Epithelial cell of esophagus (primary cell): ENCODE measurements at regions not wholly inside any gene's neighbourhood (a gene's known extent, or its start where the extent isn't known, plus 50 kb on each side); places are given as distances from the start of the nearest gene placed in this dataset.

ENCODE experiments used
- DNase-seq: peaks from one replicate; pipeline ENCODE4 v3.0.0; 2010; ENCODE audit warnings: low read depth
- H3K4me3 ChIP-seq: 2 replicates; pipeline ENCODE4 v1.5.1; 2011; ENCODE audit warnings: mild to moderate bottlenecking, low read length, control low read depth
- TF ChIP-seq, protein P1 (sequence below): IDR thresholded peaks from 2 replicates; pipeline ENCODE4 v1.5.1; 2011; ENCODE audit warnings: low read depth, mild to moderate bottlenecking, low read length, control low read depth, inconsistent platforms; ENCODE audit not compliant: insufficient read depth; ENCODE audit errors: missing control alignments

DNA sequence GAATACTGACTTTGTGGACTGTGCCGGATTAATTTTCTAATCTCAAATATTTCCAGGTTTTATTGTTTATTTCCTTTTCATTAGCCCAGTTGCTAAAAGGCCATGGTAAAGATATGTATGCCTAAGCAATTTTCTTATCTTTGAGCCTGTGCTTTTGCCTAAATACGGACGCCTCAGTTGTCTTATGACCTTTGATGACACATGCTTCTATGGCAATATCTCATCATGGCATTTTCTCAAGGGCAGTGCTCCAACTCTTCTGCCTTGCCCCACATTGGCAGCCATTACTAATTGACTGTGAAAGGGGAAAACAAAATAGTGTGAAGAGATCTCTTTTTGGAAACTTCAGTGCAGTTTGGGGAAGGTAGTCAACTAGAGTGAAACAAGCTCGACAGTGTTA is 809.6 kb upstream of the NR2F2 start:
- TF ChIP-seq, protein P1, sequence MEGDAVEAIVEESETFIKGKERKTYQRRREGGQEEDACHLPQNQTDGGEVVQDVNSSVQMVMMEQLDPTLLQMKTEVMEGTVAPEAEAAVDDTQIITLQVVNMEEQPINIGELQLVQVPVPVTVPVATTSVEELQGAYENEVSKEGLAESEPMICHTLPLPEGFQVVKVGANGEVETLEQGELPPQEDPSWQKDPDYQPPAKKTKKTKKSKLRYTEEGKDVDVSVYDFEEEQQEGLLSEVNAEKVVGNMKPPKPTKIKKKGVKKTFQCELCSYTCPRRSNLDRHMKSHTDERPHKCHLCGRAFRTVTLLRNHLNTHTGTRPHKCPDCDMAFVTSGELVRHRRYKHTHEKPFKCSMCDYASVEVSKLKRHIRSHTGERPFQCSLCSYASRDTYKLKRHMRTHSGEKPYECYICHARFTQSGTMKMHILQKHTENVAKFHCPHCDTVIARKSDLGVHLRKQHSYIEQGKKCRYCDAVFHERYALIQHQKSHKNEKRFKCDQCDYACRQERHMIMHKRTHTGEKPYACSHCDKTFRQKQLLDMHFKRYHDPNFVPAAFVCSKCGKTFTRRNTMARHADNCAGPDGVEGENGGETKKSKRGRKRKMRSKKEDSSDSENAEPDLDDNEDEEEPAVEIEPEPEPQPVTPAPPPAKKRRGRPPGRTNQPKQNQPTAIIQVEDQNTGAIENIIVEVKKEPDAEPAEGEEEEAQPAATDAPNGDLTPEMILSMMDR, result no peak
- no peak for DNase-seq

DNA sequence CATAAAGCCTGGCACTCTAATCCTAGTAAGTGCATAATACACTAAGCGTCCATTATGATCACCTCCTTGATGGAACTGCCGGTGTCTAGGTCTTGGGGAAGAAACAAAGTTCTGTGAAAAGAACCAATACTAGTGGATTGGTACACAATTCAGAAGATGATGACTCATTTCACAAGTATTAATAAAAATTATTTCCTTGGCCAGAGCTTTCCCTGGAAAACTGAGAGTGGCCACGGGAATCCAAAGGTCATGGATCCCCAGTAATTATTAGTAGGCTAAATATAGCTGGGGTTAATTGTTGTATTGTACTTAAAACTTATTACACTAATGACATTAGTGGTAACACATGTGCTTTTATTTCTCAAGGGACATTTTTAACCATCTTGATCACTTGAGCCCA is 808.0 kb upstream of the NR2F2 start:
- DNase-seq, result no peak
- TF ChIP-seq, protein P1, result no peak
- no peak overlapping the region for H3K4me3 ChIP-seq

More for the DNA sequence above, 809.6 kb upstream of the NR2F2 start:
- H3K4me3 ChIP-seq, result no peak overlapping the region

DNA sequence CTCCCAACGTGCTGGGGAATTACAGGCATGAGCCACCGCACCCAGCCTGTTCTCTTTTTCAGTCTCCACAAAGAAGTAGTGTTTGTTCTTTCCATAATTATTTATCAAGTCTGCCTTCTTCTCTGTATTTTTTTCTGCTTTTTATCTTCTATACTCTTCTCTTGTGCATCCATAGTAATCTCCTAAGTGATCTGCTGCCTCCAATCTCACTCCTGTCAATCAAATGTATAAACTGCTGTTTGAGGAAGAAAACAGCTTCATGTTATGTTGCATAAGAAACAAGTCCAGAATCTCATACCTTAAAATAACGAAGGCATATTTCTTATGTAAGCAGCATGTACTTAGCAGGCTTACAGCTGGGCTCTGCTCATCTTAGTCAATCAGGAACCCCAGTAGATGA is 801.6 kb upstream of the NR2F2 start:
- TF ChIP-seq, protein P1, result no peak
- DNase-seq, result no peak
- H3K4me3 ChIP-seq, result no peak overlapping the region

DNA sequence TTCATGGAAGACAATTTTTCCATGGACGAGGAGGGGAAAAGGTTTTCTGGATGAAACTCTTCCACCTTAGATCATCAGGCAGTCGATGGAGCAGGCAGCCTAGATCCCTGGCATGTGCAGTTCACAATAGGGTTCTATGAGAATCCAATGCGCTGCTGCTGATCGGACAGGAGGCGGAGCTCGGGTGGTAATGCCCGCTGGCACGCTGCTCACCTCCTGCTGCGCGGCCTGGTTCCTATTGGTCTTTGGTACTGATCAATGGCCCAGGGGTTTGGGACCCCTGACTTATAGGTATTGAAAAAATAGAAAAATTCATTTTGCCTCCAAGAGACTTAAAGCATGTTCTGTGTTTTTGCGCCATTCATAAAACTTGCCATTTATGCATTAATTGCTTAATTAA is 793.9 kb upstream of the NR2F2 start:
- no peak overlapping the region for H3K4me3 ChIP-seq
- TF ChIP-seq, protein P1, result no peak
- DNase-seq, result no peak

DNA sequence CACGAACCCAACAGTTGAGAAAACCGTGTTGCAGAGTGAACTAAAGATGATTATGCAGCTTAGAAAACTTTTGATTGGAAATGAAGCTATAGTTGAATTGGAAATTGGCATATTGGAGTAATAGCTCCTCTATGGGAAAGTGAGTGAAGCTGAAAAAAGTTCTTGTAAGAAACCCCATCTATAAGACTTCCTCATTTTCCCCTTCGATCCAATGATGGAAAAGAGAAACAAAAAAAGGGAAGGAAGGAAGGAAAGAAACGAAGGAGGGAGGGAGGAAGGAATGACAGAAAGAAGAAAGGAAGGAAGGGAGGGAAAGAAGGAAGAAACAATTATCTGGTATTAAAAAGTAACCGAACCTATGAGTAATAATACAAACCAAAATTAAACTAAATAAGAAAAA is 791.8 kb upstream of the NR2F2 start:
- DNase-seq, result no peak
- TF ChIP-seq, protein P1, result no peak
- no peak overlapping the region for H3K4me3 ChIP-seq

DNA sequence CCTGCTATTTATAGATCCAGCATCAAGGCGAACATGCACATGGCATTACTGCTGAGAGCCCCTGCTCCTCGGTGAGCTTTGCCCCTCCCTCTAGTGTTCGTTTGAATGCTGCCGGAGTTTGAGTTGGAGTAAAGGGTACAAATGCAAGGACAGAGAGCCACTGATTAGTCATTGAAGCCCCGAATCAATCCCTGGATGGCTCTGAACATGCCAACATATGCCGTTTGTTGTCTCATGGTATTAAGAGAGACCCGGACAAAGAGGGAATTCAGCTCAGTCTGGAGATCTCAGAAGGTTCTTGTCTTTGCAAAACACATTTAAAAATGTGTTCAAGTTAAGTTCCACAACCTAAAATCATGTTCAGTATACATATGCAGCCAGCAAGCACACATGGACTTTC is 789.2 kb upstream of the NR2F2 start:
- no peak for DNase-seq
- no peak overlapping the region for H3K4me3 ChIP-seq
- TF ChIP-seq, protein P1, result no peak

DNA sequence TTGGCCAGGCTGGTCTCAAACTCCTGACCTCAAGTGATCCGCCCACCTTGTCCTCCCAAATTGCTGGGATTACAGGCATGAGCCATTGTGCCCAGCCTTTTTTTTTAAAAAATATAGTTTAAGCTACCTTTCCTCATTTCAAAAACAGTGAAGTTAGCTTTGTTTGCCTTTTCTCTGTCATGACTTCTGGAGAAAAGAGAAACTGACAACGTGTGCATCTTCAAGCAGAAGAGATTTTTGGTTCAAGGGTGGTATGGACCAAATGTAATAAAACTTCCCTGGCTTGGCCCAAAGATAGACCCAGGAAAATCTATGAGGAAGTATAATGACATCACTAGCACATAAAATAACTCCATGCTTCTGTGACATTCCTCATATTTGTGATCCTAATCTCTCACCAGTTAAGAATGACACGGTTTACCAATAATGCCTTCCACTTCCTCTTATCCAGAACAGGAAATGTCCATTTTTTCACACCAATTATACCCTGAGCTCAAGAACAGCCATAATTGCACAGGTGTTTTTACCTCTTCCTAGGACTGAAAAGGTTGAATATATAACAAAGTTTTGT is 781.2 kb upstream of the NR2F2 start:
- H3K4me3 ChIP-seq, result no peak overlapping the region
- TF ChIP-seq, protein P1, result no peak
- no peak for DNase-seq
